ENCODE measurements at regions not wholly inside any gene's neighbourhood (a gene's known extent, or its start where the extent isn't known, plus 50 kb on each side); places are given as distances from the start of the nearest gene placed in this dataset.
"Not testable (repeated sequence)": the region's sequence is repeated elsewhere in the genome, so short reads cannot be mapped to it uniquely, and the experiment has no call there.

GRCh38 chr6:113693851-113694250 is 163.3 kb upstream of the MARCKS start:
- no peak for DNase-seq (ENCODE audit: low read depth in 2 of 2)

GRCh38 chr6:113694278-113695077 is 162.7 kb upstream of the MARCKS start:
- no peak for DNase-seq (ENCODE audit: low read depth in 2 of 2)

GRCh38 chr6:113695516-113695915 is 161.6 kb upstream of the MARCKS start:
- DNase-seq (ENCODE audit: low read depth in 2 of 2): no peak

DNA sequence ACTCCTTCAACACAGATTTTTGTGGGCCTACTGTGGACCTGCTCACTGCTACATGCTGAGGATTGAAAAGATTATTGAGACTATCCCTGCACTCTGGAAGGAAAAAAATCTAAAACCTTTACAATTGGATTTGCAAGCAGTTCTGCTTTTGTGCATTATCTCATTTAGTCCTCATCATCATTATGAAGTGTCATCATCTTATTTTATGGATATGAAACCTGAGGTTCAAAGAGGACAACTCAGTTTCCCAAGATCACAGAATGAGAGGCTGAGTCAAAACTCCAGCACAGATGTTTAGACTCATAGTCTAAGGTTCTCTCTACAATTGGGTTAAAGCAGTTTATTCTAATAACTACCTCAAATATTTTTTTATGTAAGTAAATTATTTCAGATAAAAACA is 160.2 kb upstream of the MARCKS start:
- DNase-seq (ENCODE audit: low read depth in 2 of 2): no peak

- no peak for DNase-seq (ENCODE audit: low read depth in 2 of 2)
These were observed 159.3 kb upstream of the MARCKS start for GRCh38 chr6:113697632-113698410.

DNA sequence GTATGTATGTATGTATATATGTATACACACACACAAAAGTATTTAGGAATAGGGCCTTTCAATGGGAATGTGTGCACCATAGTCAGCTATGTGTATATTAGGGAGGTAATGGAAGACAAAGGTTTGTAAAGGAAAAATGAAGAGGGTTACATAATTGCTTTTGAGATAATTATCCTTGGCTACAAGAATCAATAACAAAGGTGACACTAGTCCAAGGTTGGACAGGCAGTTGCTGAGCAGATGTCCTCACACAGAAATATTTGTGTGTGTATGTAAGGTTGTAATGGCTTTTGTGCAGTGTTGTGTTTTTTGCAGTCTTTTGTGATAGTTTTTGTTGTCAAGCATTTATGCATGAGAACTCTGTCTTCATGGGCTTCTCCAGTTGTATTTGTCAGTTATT is 157.9 kb upstream of the MARCKS start:
- DNase-seq (ENCODE audit: low read depth in 2 of 2): no peak

DNA sequence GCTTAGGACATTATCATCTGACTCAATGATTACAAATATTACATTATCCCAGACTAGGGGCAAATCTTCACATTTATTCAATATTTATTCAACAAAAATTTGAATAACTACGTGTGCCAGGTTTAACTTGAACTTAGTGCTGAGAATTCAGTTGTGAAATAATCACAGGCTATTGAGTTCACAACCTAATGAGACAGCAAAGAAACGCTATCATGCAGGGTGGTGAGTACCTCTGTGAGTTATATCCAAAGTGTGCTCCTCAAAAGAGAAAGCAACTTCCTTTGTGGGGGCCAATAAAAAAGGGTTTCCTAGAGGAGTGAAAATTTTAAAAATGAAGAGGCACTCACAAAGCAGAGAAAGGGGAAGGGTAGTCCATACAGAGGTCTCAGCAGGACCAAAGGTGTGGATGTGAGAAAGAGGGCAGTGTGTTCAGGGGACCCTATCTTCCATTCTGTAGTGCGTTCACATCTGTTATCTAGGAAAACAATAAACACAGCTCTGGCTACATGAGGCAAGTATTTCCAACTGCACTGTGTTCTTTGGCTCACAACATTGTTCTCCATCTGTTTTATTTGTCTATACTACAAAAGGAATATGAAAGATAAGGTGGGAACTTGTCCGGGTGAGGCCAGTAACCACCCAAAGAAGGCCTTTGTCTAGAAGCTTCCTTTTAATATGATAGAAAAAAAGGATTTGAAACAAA is 155.4 kb upstream of the MARCKS start:
- no peak for DNase-seq (ENCODE audit: low read depth in 2 of 2)

DNA sequence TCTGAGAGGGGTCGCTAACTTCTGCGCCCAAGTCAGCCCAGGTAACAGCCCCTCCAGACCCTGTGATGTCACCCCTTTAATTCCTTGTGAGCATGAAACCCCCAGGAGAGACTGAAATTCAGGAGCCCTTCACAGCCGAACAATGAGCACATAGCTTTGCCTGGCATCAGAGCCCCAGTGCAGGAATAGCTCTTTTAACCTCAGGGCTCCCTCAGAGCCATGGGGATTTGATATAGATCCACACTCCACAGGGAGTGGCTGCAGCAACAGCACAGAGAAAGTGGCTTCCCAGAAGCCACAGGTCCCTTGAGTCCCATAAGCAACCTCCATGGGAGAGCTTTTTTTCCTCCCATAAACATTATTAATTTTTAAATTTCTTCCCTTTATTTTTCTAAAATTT is 150.0 kb upstream of the MARCKS start:
- DNase-seq (ENCODE audit: low read depth in 2 of 2): no peak

DNA sequence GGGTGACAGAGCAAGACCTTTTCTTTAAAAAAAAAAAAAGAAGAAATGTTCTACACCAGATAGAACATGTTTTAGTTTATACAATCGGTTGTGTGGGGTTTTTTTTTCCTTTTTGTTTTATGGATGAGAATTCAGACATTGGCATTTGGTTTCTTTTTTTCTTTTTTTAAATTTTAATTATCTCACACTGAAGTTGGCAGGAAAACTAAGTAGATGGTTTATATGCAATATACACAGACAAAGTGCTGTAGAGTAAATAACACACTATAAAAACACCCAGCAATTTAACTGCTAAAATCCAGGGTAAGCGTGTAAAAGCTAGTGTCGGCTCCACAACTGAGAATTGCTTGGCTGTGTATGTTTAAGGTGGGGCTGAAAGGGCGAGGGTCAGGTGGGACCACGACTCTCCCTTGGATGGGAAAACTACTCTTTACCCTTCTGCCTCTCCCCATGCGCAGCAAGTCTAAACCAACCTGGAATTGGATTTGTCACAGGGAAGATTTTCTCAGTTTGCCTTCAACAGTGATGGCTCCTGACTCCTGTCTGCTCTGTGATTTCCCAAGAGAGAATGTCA is 147.1 kb upstream of the MARCKS start:
- DNase-seq (ENCODE audit: low read depth in 2 of 2): no peak

- DNase-seq (ENCODE audit: low read depth in 2 of 2): no peak
These were observed 143.5 kb upstream of the MARCKS start for GRCh38 chr6:113713665-113714064.

- no peak for DNase-seq (ENCODE audit: low read depth in 2 of 2)
These were observed 138.6 kb upstream of the MARCKS start for GRCh38 chr6:113718588-113718987.

- no peak for DNase-seq (ENCODE audit: low read depth in 2 of 2)
These were observed 138.1 kb upstream of the MARCKS start for GRCh38 chr6:113719064-113719463.

DNA sequence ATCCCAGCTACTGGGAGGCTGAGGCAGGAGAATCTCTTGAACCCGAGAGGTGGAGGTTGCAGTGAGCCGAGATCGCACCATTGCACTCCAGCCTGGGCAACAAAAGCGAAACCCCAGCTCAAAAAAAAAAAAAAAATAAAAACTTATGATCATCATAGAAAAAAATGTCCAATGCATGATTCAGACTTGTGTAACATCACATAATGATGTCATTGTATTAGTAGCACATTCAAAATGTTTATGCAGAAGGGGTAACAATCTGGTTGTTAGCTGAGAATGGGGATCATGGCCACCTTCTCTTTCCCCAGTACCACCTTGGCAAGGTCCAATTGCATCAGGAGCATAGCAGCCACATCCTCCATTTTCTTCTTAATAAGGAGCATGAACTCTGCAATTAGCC is 137.6 kb upstream of the MARCKS start:
- no peak for DNase-seq (ENCODE audit: low read depth in 2 of 2)

- no peak for DNase-seq (ENCODE audit: low read depth in 2 of 2)
These were observed 134.0 kb upstream of the MARCKS start for GRCh38 chr6:113723182-113723581.

DNA sequence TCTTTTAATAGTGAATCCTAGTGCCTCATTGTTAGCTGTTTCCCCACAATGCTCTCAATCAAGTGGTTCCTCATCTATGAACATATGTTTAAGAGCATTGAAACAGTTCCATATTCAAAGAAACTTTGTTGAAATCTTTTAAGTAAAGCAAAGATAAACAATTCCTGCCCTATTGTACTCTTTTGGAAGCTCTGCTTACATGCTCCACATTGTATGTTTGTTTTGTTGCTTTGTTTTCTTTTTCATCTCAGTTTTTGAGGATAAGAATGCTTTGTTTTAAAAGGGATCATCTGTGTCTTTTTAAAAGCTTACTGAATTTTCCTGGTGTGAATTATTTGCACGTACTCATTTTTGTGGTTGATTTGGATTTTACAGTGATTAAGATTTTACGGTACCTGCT is 132.2 kb upstream of the MARCKS start:
- not testable (repeated sequence) for DNase-seq (ENCODE audit: low read depth in 2 of 2)

- no peak for DNase-seq (ENCODE audit: low read depth in 2 of 2)
These were observed 125.6 kb upstream of the MARCKS start for GRCh38 chr6:113731541-113731940.

DNA sequence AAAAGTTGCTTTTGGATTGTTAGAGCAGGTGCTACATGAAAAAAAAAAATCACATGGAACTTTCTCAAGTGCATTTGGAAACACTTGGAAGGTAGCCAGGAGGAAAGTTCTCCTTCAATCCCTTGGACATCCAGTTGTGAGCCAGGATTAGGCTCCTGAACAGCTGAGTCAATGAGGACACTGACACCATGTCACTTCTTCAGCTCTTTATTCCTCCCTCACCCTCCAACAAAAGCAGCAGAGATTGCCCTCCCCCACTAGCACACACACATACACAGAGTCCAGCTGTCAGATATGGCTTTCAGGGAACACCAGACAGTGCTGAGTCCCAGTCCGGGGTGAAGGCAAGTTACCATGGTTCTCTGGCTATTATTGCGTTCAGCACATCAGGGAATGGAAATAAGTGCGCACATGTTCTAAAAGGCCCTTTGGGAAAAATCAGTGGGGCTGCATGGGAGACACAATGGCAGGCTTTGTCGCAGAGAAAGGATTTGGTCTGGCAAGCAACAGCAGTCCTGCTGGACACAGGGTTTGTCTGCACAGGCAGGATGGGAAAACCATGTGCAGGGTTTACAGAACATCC is 124.7 kb upstream of the MARCKS start:
- no peak for DNase-seq (ENCODE audit: low read depth in 2 of 2)

DNA sequence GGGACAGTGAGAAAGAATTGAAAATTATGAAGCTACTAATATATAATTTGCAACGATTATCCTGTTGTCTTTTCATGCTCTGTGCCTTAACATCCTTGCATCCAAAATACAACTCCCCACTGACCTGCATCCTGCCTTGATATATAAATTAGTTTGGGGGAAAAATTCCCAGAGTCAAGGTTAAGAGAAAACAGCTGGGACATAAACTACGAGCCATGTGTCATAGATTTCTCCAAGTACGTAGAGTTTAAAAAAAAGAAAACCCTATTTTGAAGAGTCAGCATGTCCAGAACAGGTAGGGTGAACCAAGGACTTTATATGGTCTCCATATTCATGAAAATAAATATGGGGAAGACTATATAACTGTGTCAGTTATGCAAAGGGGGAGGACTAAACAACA is 123.8 kb upstream of the MARCKS start:
- no peak for DNase-seq (ENCODE audit: low read depth in 2 of 2)

GRCh38 chr6:113734982-113735381 is 122.2 kb upstream of the MARCKS start:
- no peak for DNase-seq (ENCODE audit: low read depth in 2 of 2)

DNA sequence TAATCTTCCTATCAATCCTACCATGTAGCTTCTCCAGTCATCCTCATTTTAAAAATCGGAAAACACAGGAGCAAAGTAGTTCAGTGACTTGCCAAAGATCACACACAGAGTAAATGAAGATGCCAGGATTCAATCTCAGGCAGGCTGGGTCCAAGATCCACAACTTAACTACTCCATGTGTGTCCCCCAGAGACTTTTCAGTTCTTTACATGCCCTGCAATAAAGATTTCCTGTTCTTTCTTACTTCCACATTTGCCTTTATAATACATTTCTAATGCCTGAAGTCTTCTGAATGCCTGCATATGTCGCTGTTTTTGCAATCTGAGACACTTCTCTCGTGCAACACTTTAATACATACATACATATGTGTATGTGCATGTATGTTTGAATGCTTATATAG is 121.7 kb upstream of the MARCKS start:
- DNase-seq (ENCODE audit: low read depth in 2 of 2): no peak

- DNase-seq (ENCODE audit: low read depth in 2 of 2): no peak
These were observed 120.2 kb upstream of the MARCKS start for GRCh38 chr6:113736978-113737377.

Data from stimulated activated CD8-positive, alpha-beta memory T cell treated with anti-CD3 and anti-CD28 coated beads, Interleukin-15, amount 100 ng/mL, for 48 hours (primary cell).